ENCODE measurements at regions not wholly inside any gene's neighbourhood (a gene's known extent, or its start where the extent isn't known, plus 50 kb on each side); places are given as distances from the start of the nearest gene placed in this dataset.

DNA sequence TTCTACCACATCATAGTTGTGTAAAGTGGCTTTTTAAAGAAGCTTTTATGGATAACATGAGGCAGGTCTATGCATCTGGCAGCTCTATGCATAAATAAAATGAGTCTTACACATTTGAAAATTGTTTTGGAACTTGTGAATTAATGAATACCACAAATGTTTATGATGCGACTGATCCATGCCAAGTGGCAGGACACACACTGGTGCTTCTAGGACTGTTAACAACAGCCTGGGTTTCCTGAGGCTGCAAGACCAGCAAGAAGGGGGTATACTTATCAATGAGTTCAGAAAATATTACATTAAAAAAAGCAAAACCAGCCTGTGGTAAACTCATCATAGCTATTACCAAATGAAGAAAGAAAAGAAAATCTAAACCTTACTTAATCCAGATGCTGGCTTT is 212.9 kb upstream of the PDE10A start:
- DNase-seq (ENCODE audit: low read depth): no peak

DNA sequence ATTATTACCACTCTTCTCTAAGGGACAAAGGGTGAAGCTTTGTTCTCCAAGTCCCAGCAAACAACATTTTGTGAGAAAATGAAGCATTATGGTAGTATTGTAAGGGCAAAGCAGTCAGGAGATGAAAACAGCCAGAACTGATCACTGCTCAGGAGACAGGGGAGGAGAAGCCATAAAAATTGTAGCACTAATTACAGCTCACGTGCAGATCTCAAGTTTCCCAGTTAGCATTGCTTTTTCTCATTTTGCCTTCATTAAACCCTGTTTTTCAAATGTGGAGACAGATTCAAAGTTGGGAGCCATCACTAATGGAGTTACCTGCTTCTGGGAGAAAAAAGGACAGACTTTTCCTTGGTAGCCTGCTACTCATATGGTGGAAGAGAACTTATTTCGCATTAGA is 210.9 kb upstream of the PDE10A start:
- no peak for DNase-seq (ENCODE audit: low read depth)

DNA sequence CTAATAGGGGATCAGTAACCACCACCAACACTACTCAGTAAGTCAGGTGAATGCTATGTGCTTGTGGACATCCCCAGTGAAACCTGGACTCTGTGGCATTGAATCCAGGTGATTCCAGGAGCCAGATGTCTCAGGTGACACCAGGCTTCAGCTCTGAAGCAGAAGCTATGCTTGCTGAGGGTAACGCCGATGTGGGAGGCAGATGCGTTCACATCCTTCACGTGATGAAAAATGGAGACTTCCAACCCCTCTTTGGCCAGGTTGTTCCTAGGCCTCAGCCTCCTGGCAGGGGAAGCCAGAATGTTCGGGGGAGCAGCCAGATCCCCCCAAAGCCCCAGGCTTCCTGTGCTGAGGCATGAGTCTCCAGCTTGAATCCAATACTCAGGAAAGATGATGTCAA is 209.8 kb upstream of the PDE10A start:
- no peak for DNase-seq (ENCODE audit: low read depth)

DNA sequence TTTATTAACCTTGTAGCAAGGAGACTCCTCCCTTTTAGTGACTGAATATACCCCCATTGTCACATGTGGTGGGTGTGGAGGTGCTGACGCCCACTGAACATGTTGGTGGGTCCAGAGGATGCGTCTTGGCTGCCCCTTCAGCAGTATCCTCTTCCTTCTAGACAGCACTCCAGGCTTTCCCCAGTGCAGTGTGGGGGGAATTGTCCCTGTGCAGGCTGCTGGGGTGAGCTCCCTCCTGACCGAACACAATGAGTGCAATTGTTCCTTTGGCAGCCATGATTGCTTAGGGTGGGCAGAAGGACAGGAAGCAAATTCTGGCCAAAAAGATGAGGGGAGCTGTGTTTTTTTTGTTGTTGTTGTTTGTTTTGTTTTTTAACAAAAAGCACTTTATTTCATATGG is 209.3 kb upstream of the PDE10A start:
- no peak for DNase-seq (ENCODE audit: low read depth)

DNA sequence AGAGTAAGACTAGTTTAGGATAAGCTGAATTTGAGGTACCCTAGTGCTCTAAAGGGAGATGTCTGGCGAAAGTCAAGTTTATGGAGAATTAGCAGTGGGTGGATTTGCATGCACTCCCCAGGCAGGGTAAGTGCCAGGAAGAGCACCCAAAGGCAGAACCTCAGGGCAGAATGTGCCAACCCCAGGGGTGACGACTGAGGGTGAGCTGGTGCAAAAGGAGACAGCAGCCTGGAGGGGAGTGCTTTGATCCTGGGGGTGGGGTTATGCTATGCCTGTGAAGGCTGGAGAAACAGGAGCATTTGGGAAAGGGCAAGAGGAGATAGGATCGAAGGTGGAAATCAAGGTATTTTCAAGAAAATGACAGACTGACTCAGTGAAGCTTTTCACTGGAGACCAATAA is 208.5 kb upstream of the PDE10A start:
- DNase-seq (ENCODE audit: low read depth): no peak

DNA sequence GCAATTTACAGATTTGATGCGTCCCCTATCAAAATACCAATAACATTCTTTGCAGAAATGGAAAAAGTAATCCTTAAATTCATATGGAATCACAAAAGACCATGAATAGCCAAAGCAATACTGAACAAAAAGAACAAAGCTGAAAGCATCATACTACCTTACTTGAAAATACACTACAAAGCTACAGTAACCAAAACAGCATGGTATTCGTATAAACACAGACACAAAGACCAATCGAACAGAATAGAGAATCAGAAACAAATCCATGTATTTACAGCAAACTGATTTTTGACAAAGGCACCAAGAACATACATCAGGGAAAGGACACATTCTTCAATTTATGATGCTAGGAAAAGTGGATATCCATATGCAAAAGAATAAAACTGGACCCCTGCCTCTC is 206.5 kb upstream of the PDE10A start:
- no peak for DNase-seq (ENCODE audit: low read depth)

DNA sequence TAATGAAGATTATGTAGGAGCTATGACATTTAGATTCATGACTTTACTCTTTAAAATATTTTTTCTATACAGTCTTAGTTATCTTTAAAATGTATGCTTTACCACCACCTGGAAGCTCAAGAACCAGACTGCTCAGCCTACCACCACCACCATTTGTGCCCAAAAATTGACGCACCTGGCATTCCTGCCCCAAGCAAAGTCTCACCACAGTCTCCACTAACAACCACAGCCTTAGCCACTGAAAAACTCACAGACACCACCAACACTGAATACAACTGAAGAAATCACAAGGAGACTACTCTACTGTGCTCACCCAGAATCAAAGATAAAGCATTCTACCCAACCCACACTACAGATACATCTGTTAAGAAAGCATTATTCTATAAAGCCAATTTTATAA is 201.9 kb upstream of the PDE10A start:
- DNase-seq (ENCODE audit: low read depth): no peak

DNA sequence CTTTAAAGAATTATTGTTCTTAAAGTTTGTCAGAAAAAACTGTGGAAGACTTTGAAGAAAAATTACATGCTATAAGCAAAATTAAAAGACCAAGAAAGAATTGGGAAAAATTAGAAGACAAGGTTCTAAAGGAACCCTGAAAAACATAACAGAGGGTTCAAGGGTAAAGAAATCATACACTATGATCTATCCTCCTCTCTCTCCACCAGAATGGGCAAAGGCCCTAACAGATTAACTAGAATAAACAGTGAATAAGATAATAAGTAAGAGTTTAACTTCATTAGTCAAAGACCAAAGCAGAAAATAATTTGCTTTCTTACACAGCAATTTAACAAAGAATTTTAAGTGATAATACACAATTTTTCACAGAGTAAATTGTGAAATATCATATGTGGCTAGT is 201.2 kb upstream of the PDE10A start:
- DNase-seq (ENCODE audit: low read depth): no peak

DNA sequence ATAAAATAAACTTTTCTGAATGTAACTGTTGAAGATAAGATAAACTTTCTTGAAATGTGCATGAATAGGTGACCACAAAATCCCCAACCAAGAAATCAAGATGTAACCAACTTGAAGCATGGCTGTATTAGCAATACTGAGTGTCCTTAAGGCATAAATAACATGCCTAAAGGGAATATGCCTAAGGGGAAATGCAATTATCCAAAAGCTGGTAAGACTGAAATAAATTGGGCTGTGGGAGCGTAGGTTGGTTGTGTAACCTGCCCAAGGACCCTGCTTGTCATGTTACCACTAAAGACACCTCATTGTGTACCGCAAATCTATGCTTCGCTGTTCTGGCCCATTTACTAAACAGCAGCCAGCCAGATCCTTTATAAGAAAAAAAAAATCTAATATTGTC is 200.8 kb upstream of the PDE10A start:
- DNase-seq (ENCODE audit: low read depth): no peak

DNA sequence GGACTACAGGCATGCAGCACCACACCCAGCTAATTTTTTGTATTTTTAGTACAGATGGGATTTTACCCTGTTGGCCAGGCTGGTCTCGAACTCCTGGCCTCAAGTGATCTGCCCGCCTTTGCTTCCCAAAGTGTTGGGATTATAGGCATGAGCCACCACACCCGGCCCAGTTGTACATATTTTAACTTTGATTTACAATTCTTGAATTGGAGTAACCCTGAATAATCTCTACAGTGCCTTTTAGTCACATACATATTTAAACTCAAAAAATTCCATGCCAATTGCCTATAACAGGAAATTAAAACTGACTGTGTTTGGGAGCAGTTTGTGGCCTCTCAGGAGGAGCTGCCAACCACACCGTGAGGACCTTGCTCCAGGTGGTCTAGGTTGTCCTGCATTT is 199.8 kb upstream of the PDE10A start:
- DNase-seq (ENCODE audit: low read depth): no peak

DNA sequence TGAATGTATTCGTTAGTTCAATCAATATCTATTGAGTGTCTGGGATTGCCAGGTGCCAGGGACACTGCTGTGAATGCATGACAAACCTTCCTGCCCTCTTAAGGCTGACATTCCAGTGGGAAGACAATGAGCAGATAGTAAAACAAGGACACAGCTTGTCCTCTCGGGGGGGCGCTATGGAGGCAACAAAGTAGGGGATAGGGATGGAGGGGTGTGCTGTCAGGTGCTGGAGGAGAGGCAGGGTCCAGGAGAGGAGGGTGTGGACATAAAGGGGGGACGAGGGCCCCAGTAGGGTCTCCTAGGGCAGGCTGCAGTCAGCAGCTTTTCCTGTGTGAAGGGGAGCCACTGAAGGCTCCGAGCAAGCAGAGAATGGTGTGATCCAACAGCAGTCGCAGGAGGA is 198.2 kb upstream of the PDE10A start:
- no peak for DNase-seq (ENCODE audit: low read depth)

DNA sequence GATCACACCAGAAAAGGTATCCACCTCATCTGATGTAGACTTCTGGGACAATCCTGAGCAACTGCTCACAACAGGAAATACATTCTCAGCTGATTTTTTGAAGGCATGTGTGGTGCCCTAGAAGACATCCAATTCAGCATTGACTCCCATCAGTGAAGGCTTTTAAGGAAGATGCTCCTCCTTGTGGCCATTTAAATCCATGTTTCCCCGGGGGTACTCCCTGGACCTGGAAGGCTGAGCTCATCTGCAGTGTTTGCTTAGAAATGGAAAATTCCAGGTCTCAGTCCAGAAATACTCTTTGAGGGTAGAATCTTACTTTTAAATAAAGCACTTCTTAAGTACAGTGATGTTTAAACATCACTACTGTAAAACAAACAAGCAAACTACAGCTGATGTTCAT is 195.5 kb upstream of the PDE10A start:
- DNase-seq (ENCODE audit: low read depth): no peak

DNA sequence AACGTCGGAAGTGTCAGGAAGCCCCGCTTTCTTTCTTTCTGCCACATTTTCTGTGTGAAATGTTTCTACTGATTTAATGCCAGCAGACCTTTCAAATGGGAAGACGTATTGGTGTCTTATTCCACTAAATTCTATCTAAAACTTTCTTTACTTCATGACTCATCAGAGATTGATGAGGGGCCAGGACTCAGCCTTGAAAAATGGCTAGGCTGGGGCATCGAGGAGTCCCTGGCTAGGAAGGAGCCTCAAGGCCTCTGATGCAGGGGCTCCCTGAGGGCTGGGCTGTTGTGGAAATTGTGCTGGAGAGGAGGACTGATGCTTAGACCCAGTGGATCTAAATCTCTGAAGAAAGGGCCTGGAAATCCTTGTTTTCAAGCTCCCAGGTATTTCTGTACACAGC is 192.8 kb upstream of the PDE10A start:
- DNase-seq (ENCODE audit: low read depth): no peak

DNA sequence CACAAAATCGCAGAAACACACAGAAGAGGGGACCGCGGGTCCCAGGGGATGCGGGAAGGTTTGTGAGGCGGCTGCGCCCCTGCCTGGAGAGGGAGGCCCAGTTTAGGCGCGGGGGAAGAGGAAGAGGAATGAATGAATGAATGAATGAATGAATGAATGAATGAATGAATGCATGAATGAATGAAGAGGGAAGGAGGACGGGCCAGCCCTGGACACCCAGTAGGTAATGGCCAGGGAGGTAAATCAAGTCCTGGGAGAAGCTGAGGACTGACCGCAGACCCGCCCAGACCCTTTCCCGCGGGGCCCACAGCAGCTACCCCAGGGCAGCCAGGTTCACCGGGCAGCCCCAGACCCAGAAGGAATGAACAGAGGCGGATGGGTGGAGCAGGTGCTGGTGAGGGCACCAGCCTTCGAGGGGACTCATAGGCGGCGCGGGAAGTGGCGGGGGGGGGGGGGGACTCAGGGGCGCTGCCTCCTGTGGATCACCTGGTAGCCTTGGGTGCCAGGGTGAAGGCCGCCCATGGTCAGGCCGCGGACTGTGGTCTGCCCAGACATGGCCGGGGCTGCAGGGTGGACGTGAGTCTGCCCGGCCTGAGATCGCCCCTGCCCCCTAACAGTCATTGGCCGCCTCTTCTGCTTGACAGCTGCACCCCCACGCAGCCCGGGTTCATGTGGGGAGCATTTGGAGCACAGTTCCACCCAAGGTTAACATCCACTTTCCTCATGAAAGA is 192.0 kb upstream of the PDE10A start:
- DNase-seq (ENCODE audit: low read depth): no peak

DNA sequence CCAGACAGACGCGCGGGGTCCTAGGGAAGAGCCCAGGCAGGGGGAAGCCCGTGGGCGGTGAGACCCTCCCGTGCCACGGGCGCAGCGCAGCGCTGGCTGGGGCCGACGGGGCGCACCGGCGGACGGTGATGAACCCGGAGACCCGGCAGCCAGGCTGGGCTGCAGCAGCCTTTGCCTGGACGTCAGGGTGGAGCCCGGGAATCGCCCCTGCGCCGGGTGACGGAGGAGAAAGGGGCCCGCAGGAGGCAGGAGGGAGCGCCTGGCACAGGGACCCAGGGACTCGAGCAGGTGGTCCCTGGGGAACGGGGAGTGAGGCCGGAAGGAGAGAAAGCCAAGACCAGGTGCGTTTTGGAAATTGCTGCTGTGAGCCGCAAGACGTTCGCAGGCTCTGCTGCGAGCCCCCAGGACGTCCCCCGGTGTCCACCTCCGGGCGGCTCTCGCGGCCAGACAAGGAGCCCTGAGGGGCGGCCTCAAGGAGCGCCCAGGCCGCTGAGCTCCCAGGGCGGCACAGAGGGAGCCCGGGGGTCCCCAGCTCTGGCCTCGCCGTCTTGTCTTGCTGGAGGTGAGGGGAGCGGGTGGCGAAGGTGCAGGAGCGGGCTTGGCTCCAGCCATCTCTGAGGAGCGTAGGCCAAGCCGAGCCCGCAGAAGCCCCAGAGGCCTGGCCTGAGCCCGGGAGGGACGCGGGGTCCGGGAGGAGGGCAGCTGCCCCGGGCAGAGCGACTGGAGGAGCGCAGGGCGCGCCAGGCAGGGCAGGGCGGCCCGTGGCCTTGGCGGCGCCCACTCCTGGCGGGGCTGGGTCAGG is 191.2 kb upstream of the PDE10A start:
- no peak for DNase-seq (ENCODE audit: low read depth)

DNA sequence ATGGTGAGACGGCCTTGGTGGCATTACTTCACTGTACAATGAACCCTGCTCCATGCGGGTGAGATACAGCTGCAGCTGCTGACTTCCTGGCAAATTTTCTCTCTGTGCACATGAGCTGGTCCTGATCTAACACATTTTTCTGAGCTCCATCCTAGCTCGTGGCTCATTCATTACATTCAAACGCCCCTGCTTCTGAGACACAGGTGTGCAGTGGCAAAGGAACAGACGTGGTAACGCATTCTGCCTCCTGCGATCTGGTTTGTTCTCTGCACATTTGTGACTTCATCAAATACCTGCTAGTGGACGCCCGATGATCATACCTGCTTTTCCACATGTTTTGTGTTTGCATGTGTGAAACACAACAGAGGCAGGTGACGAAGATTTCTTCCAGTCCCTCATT is 189.6 kb upstream of the PDE10A start:
- DNase-seq (ENCODE audit: low read depth): no peak

DNA sequence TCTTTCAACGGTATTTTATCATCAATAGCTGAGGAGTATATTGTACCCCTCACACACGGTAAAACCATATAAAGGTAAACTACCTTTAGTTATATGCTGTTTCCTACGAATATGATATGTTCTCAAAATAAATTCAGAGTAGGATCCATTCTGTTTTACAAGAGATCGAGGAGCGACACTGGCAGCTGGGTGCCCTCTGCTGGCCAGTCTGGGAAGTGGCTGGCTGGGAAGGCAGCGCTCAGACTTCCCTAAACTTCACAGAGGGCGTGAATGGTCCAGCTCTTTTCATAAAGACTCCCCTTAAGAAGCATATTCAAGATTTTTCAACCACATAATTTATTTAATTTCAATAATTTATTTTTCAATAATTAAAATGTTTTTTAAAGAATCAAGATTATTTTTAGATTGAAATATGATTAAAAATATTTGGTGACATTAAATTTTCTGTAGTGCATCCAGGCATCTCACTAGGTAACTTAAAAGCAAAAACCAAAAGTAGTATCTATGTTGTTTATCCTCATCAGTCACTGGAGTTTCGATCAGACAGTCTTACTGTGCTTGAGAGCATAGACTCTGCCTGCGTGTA is 187.5 kb upstream of the PDE10A start:
- DNase-seq (ENCODE audit: low read depth): peak; percentile 49

DNA sequence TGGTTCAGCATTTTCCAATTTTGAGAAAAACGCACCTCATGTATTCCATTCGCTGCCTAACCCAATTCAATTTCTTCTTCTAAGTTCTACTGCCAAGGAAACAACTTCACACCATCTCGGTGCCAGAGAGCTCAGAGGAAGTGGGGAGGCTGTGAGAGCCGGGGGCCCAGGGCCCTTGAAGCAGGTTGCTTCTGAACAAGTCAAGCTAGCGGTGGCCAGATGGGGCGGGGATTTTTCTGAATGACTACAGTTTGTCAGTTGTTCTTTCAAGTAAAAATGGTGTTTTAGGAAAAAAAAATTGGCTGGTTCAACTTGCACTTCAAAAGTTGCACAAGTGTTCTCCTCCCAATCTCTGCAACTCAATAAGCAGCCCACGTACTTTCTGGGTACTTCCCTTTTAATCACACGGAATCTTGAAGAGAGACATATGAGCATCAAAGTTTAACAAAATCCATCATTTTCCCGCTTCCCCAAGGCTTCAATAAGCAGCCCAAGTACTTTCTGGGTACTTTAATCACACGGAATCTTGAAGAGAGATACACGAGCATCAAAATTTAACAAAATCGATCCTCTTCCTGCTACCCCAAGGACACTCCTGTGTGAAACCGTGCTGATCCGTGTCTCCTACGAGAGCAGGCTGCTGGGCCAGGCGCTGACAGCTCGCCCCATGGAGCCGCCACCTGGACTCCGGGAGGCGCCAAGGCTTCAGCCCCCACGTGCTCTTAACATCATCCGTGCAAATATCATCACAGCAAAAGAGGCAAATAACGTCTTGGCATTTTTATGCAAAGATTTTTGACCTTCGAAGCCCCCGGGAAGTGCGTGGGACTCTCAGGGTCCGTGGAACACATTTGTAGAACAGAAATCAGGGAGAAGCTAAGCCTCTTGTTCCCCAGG is 186.7 kb upstream of the PDE10A start:
- no peak for DNase-seq (ENCODE audit: low read depth)

DNA sequence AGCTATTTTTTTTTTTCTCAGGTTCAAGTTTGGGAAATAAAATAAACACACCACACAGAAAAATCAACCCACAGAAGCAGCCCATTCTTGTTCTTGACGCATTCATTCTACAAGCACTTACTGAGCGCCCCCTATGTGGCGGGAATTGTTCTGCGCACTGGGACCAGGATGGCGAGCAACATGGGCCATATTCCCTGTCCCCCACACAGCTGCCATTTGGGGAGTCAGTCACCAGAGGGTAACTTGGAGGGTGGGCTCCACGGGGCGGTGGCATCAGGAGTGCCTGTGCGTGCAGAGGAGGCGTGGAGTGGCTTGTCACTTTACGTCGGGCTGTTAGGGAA is 185.0 kb upstream of the PDE10A start:
- DNase-seq (ENCODE audit: low read depth): no peak

DNA sequence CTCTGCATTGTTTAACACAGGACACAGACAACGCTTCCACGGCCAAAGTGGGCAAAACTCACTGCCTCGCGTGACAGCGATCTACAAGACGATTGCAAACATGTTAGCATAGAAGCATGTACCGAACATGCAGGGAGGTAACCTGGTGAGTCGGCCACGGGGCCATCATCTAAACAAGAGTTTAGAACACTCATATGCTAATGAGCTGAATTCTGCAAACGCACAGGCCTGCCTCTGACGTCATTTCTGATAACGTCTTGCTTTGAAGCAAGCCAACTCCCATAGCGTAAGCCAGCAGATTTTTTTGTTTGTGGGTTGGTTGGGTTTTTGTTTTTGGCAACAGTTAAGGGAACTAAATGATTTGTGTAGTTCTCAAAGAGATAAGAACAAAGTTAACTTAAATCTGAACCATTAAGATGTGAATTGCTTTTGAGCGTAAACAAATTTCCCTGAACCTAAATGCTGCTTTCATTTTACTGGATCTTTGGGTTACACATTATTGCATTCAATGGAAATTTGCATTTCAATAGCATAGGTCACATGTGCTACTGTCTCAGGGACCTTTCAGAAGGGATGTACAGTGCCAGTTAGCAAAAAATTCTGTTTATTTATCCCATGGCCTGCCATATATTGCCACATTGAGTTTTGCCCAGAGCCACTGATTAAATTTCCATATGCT is 184.5 kb upstream of the PDE10A start:
- no peak for DNase-seq (ENCODE audit: low read depth)

DNA sequence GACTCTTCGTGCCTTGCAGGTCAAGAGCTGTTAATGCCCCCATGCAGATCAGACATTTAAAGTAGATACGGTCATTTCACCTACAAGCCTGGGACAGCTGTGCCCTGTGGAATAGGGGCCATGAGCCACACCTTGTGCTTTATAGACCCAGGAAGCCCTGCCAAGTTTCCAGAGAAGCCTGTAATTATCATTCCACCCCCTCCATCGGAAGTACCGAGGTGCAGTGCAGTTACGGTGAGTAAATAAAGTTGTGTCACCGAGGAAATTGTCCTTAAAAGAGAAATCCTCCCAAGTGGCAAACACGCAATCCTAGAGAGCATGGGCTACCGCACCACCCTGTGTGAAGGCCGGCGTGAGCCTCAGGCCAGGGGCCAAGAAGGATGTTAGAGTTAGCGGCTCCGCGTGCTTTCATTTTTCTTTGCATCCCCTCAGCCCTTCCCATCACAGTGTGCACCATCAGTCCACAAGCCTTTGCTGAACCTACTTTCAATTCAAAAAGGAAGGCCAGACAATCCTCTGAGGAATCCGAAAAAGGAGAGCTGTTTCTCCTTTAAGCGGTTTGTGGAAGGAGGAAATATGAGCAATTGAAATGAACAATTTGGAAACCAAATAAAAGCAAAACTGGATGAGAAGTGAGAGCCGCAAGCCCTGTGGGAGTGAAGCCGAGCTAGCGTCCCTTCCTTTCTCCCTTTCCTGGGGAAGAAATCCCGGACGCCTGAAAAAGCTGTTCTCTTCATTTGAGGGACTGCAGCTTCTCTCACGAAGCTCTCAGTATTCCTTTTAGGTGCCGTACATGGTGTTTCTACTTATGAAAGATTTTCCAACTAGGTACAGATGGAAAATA is 183.3 kb upstream of the PDE10A start:
- DNase-seq (ENCODE audit: low read depth): no peak
